Panc1 (cell line): ENCODE measurements at regions not wholly inside any gene's neighbourhood (a gene's known extent, or its start where the extent isn't known, plus 50 kb on each side); places are given as distances from the start of the nearest gene placed in this dataset.

ENCODE experiments used
- ATAC-seq: fragments of 200-7000 bp; cut with Tn5 transposase; 2 replicates; pipeline ENCODE4 v1.9.1; 2020; ENCODE audit warnings: mild to moderate bottlenecking, moderate library complexity
- BruUV-seq: library from RNA; stranded (reverse); fragments of 400-500 nt; replicated peaks from 2 replicates; lab custom pipeline; 2021; lab: Mats Ljungman, UMichigan
- CTCF ChIA-PET: fragments of 300-600 bp; sonication (Branson Sonifier 250); formaldehyde crosslinking; loops from one replicate; lab custom pipeline; 2022; ENCODE audit warnings: antibody characterized with exemption; lab: Charles Lee
- POLR2A ChIA-PET: fragments of 300-600 bp; sonication (Branson Sonifier 250); formaldehyde crosslinking; loops from one replicate; lab custom pipeline; 2022; ENCODE audit warnings: antibody characterized with exemption; lab: Charles Lee
- DNase-seq: peaks from one replicate; pipeline ENCODE4 v3.0.0-alpha.2; 2010; ENCODE audit warnings: low read depth, low spot score
- H3K27ac ChIP-seq: 2 replicates; pipeline ENCODE4 v1.5.1; 2011; ENCODE audit warnings: mild to moderate bottlenecking, low read length, inconsistent platforms
- H3K27me3 ChIP-seq: fragments of 200-500 bp; sonication (Bioruptor generic); 2 replicates; pipeline ENCODE4 v1.6.0; 2014; ENCODE audit warnings: low read length, inconsistent platforms; ENCODE audit not compliant: control insufficient read depth, insufficient read depth
- H3K36me3 ChIP-seq: fragments of 200-500 bp; sonication (Bioruptor generic); 2 replicates; pipeline ENCODE4 v1.5.1; 2014; ENCODE audit warnings: inconsistent platforms, mild to moderate bottlenecking, low read length, moderate library complexity; ENCODE audit not compliant: control insufficient read depth, insufficient read depth
- H3K4me1 ChIP-seq: 2 replicates; pipeline ENCODE4 v1.5.1; 2011; ENCODE audit warnings: inconsistent platforms, mild to moderate bottlenecking, low read length, moderate library complexity; ENCODE audit not compliant: control insufficient read depth, insufficient read depth
- H3K4me3 ChIP-seq, 2 experiments: 2 replicates each; pipeline ENCODE4 v1.5.1; 2011 to 2012; ENCODE audit warnings: low read depth in 2 of 2, low read length in 2 of 2, mild to moderate bottlenecking in 2 of 2, inconsistent platforms in 1 of 2, moderate library complexity in 1 of 2
- H3K9me3 ChIP-seq: fragments of 200-500 bp; sonication (Bioruptor generic); 2 replicates; pipeline ENCODE4 v1.5.1; 2014; ENCODE audit warnings: low read depth, mild to moderate bottlenecking, inconsistent platforms, low read length, moderate library complexity; ENCODE audit not compliant: control insufficient read depth, insufficient read depth
- POLR2AphosphoS5 ChIP-seq: IDR thresholded peaks from 2 replicates; pipeline ENCODE4 v1.6.1; 2012; ENCODE audit warnings: mild to moderate bottlenecking, low read depth, low read length, moderate library complexity
- SIN3A ChIP-seq: IDR thresholded peaks from 2 replicates; pipeline ENCODE4 v1.6.1; 2012; ENCODE audit warnings: low read depth, mild to moderate bottlenecking, low read length, moderate library complexity, borderline replicate concordance; ENCODE audit not compliant: insufficient read depth
- TCF7L2 ChIP-seq: IDR thresholded peaks from 2 replicates; pipeline ENCODE4 v1.6.1; 2011; ENCODE audit warnings: mild to moderate bottlenecking, low read depth, low read length, inconsistent platforms
- in situ Hi-C: cut with HindIII; loops from 2 replicates; pipeline ENCODE4 v1.10.0; 2016; ENCODE audit warnings: low sequenced_read_pairs, low pct_unique_long_range_greater_than_20kb
- intact Hi-C: fragments of 100-400 bp; cut with micrococcal nuclease; formaldehyde crosslinking; loops from one replicate; pipeline ENCODE4 v1.10.0; 2022; ENCODE audit not compliant: unreplicated experiment
- TF ChIP-seq, protein P1 (sequence below): fragments of 450-650 bp; IDR thresholded peaks from 2 replicates; pipeline ENCODE4 v1.5.1; 2017; ENCODE audit warnings: mild to moderate bottlenecking
- TF ChIP-seq, protein P2 (sequence below), 2 experiments: IDR thresholded peaks; 2 replicates each; pipeline ENCODE4 v1.6.1; 2011 to 2012; ENCODE audit warnings: low read depth in 2 of 2, control low read depth in 1 of 2, low read length in 1 of 2, mild to moderate bottlenecking in 1 of 2, moderate library complexity in 1 of 2; ENCODE audit not compliant: insufficient read depth in 1 of 2

DNA sequence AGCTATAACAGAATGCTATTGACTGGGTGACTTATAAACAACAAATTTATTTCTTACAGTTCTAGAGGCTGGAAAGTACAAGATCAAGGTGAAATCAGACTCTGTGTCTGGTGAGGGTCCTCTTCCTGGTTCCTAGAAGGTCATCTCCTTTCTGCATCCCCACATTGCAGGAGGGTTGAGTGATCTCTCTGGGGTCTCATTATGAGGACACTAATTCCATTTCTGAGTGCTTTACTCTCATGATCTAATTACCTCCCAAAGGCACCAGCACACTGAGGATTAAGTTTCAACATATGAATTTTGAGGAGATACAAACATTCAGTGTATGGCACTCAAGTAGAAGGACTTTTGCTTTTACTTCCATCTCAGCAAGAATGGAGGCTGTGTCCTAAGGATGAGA is 534.1 kb upstream of the KCNMB2 start:
- in situ Hi-C loops = no loop called here
- no peak for DNase-seq
- no peak overlapping the region for H3K4me3 ChIP-seq
- intact Hi-C loops = no loop called here
- H3K27me3 ChIP-seq = no peaks in the 10 kb centered on the region
- H3K36me3 ChIP-seq = no peaks in the 10 kb centered on the region
- no peaks in the 10 kb centered on the region for H3K4me1 ChIP-seq
- CTCF ChIA-PET = no interaction called here
- H3K27ac ChIP-seq = no peak overlapping the region
- TF ChIP-seq, protein P1, sequence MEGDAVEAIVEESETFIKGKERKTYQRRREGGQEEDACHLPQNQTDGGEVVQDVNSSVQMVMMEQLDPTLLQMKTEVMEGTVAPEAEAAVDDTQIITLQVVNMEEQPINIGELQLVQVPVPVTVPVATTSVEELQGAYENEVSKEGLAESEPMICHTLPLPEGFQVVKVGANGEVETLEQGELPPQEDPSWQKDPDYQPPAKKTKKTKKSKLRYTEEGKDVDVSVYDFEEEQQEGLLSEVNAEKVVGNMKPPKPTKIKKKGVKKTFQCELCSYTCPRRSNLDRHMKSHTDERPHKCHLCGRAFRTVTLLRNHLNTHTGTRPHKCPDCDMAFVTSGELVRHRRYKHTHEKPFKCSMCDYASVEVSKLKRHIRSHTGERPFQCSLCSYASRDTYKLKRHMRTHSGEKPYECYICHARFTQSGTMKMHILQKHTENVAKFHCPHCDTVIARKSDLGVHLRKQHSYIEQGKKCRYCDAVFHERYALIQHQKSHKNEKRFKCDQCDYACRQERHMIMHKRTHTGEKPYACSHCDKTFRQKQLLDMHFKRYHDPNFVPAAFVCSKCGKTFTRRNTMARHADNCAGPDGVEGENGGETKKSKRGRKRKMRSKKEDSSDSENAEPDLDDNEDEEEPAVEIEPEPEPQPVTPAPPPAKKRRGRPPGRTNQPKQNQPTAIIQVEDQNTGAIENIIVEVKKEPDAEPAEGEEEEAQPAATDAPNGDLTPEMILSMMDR = no peak
- TF ChIP-seq POLR2AphosphoS5 (no peak), SIN3A (no peak), TCF7L2 (no peak)
- TF ChIP-seq, protein P2, sequence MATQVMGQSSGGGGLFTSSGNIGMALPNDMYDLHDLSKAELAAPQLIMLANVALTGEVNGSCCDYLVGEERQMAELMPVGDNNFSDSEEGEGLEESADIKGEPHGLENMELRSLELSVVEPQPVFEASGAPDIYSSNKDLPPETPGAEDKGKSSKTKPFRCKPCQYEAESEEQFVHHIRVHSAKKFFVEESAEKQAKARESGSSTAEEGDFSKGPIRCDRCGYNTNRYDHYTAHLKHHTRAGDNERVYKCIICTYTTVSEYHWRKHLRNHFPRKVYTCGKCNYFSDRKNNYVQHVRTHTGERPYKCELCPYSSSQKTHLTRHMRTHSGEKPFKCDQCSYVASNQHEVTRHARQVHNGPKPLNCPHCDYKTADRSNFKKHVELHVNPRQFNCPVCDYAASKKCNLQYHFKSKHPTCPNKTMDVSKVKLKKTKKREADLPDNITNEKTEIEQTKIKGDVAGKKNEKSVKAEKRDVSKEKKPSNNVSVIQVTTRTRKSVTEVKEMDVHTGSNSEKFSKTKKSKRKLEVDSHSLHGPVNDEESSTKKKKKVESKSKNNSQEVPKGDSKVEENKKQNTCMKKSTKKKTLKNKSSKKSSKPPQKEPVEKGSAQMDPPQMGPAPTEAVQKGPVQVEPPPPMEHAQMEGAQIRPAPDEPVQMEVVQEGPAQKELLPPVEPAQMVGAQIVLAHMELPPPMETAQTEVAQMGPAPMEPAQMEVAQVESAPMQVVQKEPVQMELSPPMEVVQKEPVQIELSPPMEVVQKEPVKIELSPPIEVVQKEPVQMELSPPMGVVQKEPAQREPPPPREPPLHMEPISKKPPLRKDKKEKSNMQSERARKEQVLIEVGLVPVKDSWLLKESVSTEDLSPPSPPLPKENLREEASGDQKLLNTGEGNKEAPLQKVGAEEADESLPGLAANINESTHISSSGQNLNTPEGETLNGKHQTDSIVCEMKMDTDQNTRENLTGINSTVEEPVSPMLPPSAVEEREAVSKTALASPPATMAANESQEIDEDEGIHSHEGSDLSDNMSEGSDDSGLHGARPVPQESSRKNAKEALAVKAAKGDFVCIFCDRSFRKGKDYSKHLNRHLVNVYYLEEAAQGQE (IDR thresholded peaks at IDR 0.05; ENCODE audit: insufficient read depth in 1 of 2, low read depth in 2 of 2, low read length in 1 of 2) = no peak
- ATAC-seq = no peak
- no peaks in the 10 kb centered on the region; the same call in 1 of the 2 replicates for H3K9me3 ChIP-seq
- POLR2A ChIA-PET = no interaction called here
- BruUV-seq = no TSS peak

DNA sequence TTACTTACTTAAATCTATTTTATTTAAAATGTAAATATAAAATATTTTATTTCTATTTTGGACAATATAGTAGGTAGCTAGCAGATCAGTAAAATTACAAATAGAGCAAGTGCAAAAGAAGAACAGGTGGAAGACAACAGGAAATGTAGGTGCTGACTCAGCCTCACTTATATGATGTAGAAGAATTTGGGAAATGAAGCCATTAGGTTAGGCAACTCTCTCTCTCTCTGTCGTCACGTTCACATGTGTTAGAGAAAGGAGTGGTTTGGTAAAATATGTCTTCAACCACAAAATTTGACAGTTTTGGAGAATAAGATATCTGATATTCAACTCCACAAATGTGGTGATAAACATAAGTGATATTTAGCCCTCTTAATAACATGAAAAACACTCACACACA is 532.5 kb upstream of the KCNMB2 start:
- H3K9me3 ChIP-seq = no peaks in the 10 kb centered on the region; the same call in 1 of the 2 replicates
- no peak for ATAC-seq
- BruUV-seq = no TSS peak
- ChIA-PET POLR2A (no interaction called here), CTCF (no interaction called here)
- intact Hi-C loops = no loop called here
- DNase-seq = no peak
- no peak overlapping the region for H3K27ac ChIP-seq
- no peaks in the 10 kb centered on the region for H3K4me1 ChIP-seq
- no peak overlapping the region for H3K4me3 ChIP-seq
- TF ChIP-seq TCF7L2 (no peak), POLR2AphosphoS5 (no peak), SIN3A (no peak)
- TF ChIP-seq, protein P2 (IDR thresholded peaks at IDR 0.05; ENCODE audit: insufficient read depth in 1 of 2, low read depth in 2 of 2, low read length in 1 of 2) = no peak
- TF ChIP-seq, protein P1 = no peak
- H3K36me3 ChIP-seq = no peaks in the 10 kb centered on the region
- in situ Hi-C loops = no loop called here
- no peaks in the 10 kb centered on the region for H3K27me3 ChIP-seq
